ENCODE measurements at regions not wholly inside any gene's neighbourhood (a gene's known extent, or its start where the extent isn't known, plus 50 kb on each side); places are given as distances from the start of the nearest gene placed in this dataset.

DNA sequence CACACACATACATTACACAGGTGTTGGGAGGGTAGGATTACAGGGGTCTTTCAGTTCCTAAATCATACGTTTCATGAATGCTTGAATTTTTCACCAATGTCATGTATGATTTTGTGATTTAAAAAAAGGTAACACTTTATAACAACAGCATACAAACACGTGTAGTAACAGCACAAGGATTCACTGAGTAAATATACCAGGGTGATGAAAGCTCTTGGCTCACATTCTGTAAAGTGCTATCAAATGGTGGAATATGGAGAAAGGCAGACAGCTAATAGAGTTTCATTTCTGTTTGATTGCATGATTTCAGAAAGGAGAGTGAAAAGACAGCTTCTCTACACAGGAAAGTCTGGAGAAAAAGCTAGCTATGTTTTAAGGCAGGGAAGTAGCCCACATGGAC, 231.9 kb downstream of the CD83 start:
- TF ChIP-seq CTCF (IDR thresholded peaks at IDR 0.05) (no peak), EP300 (IDR thresholded peaks at IDR 0.05) (no peak), POLR2AphosphoS5 (IDR thresholded peaks at IDR 0.05) (no peak)

Measured in sigmoid colon (tissue), 4 donors.